Liver (tissue), 8 donors: ENCODE measurements at regions not wholly inside any gene's neighbourhood (a gene's known extent, or its start where the extent isn't known, plus 50 kb on each side); places are given as distances from the start of the nearest gene placed in this dataset.

Experiments
- DNase-seq: peaks from one replicate; pipeline ENCODE4 v3.0.0-alpha.2; 2017; ENCODE audit warnings: low spot score
- H3K27ac ChIP-seq, 2 donors: one replicate each; pipeline ENCODE4 v1.7.0; 2013; ENCODE audit warnings: inconsistent platforms in 2 of 2, low read length in 2 of 2, control low read depth in 1 of 2, low read depth in 1 of 2, mild to moderate bottlenecking in 1 of 2
- H3K27me3 ChIP-seq, 4 donors: one replicate each; pipeline versions ENCODE4 v1.6.1 to v1.7.0; 2013; ENCODE audit warnings: low read length in 3 of 4, inconsistent platforms in 1 of 4, mild to moderate bottlenecking in 1 of 4, moderate library complexity in 1 of 4; ENCODE audit not compliant: control insufficient read depth in 4 of 4, insufficient read depth in 4 of 4
- H3K36me3 ChIP-seq, 4 donors: one replicate each; pipeline versions ENCODE4 v1.6.1 to v1.7.0; 2013; ENCODE audit warnings: low read length in 3 of 4, mild to moderate bottlenecking in 3 of 4, low read depth in 1 of 4, moderate library complexity in 1 of 4; ENCODE audit not compliant: control insufficient read depth in 4 of 4, insufficient read depth in 3 of 4
- H3K4me1 ChIP-seq, 4 donors: one replicate each; pipeline versions ENCODE4 v1.6.1 to v1.7.0; 2013; ENCODE audit warnings: low read length in 3 of 4, mild to moderate bottlenecking in 3 of 4, moderate library complexity in 1 of 4; ENCODE audit not compliant: control insufficient read depth in 4 of 4, insufficient read depth in 4 of 4
- H3K4me3 ChIP-seq, 3 donors: one replicate each; pipeline versions ENCODE4 v1.6.1 to v1.7.0; 2013; ENCODE audit warnings: low read length in 3 of 3, control low read depth in 1 of 3, low read depth in 1 of 3, mild to moderate bottlenecking in 1 of 3
- H3K9ac ChIP-seq, 2 donors: one replicate each; pipeline ENCODE4 v1.7.0; 2013; ENCODE audit warnings: low read length in 2 of 2, mild to moderate bottlenecking in 2 of 2, moderate library complexity in 2 of 2, control low read depth in 1 of 2, low read depth in 1 of 2
- H3K9me3 ChIP-seq, 4 donors: one replicate each; pipeline versions ENCODE4 v1.6.1 to v1.7.0; 2013; ENCODE audit warnings: low read length in 3 of 4; ENCODE audit not compliant: control insufficient read depth in 4 of 4
- ATF3 ChIP-seq: IDR thresholded peaks from 2 replicates; pipeline ENCODE4 v1.6.1; 2016; ENCODE audit warnings: antibody characterized with exemption
- CTCF ChIP-seq: fragments of 150-350 bp; IDR thresholded peaks from 2 replicates; pipeline ENCODE4 v1.5.1; 2017; ENCODE audit warnings: improper control_type of control experiment, low read depth, low read length; ENCODE audit not compliant: missing input control
- FOXA1 ChIP-seq: IDR thresholded peaks from 2 replicates; pipeline ENCODE4 v1.6.1; 2016; ENCODE audit warnings: antibody characterized with exemption
- FOXA2 ChIP-seq: IDR thresholded peaks from 2 replicates; pipeline ENCODE4 v1.6.1; 2016; ENCODE audit warnings: antibody characterized with exemption
- GABPA ChIP-seq, 2 donors: IDR thresholded peaks in 1 of 2; conservative IDR thresholded peaks in 1 of 2; 2 replicates each; pipeline ENCODE4 v1.6.1; 2016; ENCODE audit warnings: antibody characterized with exemption in 2 of 2, mild to moderate bottlenecking in 1 of 2, moderate library complexity in 1 of 2
- HNF4A ChIP-seq, 2 donors: conservative IDR thresholded peaks; 2 replicates each; pipeline ENCODE4 v1.6.1; 2016; ENCODE audit warnings: antibody characterized with exemption in 2 of 2, mild to moderate bottlenecking in 2 of 2
- HNF4G ChIP-seq: IDR thresholded peaks from 2 replicates; pipeline ENCODE4 v1.6.1; 2016; ENCODE audit warnings: antibody characterized with exemption
- JUND ChIP-seq, 2 donors: IDR thresholded peaks; 2 replicates each; pipeline ENCODE4 v1.6.1; 2016; ENCODE audit warnings: antibody characterized with exemption in 2 of 2
- MAX ChIP-seq: IDR thresholded peaks from 2 replicates; pipeline ENCODE4 v1.6.1; 2016; ENCODE audit warnings: antibody characterized with exemption
- NR2F2 ChIP-seq: IDR thresholded peaks from 2 replicates; pipeline ENCODE4 v1.6.1; 2016; ENCODE audit warnings: antibody characterized with exemption
- RAD21 ChIP-seq, 2 donors: IDR thresholded peaks; 2 replicates each; pipeline ENCODE4 v1.6.1; 2016; ENCODE audit warnings: antibody characterized with exemption in 2 of 2, mild to moderate bottlenecking in 2 of 2
- REST ChIP-seq: IDR thresholded peaks from 2 replicates; pipeline ENCODE4 v1.6.1; 2016; ENCODE audit warnings: antibody characterized with exemption, mild to moderate bottlenecking
- RXRA ChIP-seq, 2 donors: IDR thresholded peaks; 2 replicates each; pipeline ENCODE4 v1.6.1; 2017 to 2018; ENCODE audit warnings: antibody characterized with exemption in 2 of 2, mild to moderate bottlenecking in 1 of 2
- SP1 ChIP-seq: IDR thresholded peaks from 2 replicates; pipeline ENCODE4 v1.6.1; 2018; ENCODE audit warnings: antibody characterized with exemption, mild to moderate bottlenecking
- TAF1 ChIP-seq: conservative IDR thresholded peaks from 2 replicates; pipeline ENCODE4 v1.6.1; 2016; ENCODE audit warnings: antibody characterized with exemption, mild to moderate bottlenecking
- YY1 ChIP-seq: IDR thresholded peaks from 2 replicates; pipeline ENCODE4 v1.6.1; 2016; ENCODE audit warnings: antibody characterized with exemption, mild to moderate bottlenecking
- WGBS: extraction: QIAGEN DNeasy Blood & Tissue Kit; methylation state at CpG from one replicate; pipeline ENCODE4 v1.1.7; 2013; 5-methylcytosine and 5-hydroxymethylcytosine counted together
- donor health status: healthy.
- donor health status: healthy.
- donor health status: healthy.
- donor health status: healthy.
- donor health status: healthy.

- TF ChIP-seq FOXA1 (no peak), TAF1 (no peak)
- no peak overlapping the region for H3K9ac ChIP-seq
- no peaks in the 10 kb centered on the region for H3K4me1 ChIP-seq
- H3K36me3 ChIP-seq, result peaks cover 0 to 2% (median 0%) of the 10 kb centered on the region in 4 donors
- no peak for DNase-seq
- H3K9me3 ChIP-seq, result no peaks in the 10 kb centered on the region
- no peaks in the 10 kb centered on the region for H3K27me3 ChIP-seq
- H3K27ac ChIP-seq, result no peak overlapping the region
- H3K4me3 ChIP-seq, result no peak overlapping the region
Measured at GRCh38 chr13:73793361-73793760, 340.8 kb downstream of the KLF12 start.

GRCh38 chr13:73792796-73793195, 341.4 kb downstream of the KLF12 start:
- WGBS, result 78% methylated on average over 5 of the region's 5 CpGs
- no peak overlapping the region for H3K4me3 ChIP-seq
- no peaks in the 10 kb centered on the region for H3K4me1 ChIP-seq
- H3K27me3 ChIP-seq, result no peaks in the 10 kb centered on the region
- H3K9me3 ChIP-seq, result no peaks in the 10 kb centered on the region
- H3K9ac ChIP-seq, result no peak overlapping the region
- no peak for DNase-seq
- H3K27ac ChIP-seq, result no peak overlapping the region
- TF ChIP-seq RXRA (IDR thresholded peaks at IDR 0.05), result no peak
- TF ChIP-seq HNF4G, result no peak
- TF ChIP-seq FOXA1, result no peak
- no peak for TF ChIP-seq NR2F2
- TF ChIP-seq SP1, result no peak
- no peak for TF ChIP-seq GABPA (IDR thresholded peaks at IDR 0.05 in 1 of 2, conservative IDR thresholded peaks at IDR 0.05 in 1 of 2)
- no peak for TF ChIP-seq CTCF
- peaks cover 0 to 2% (median 0%) of the 10 kb centered on the region in 4 donors for H3K36me3 ChIP-seq

- no peaks in the 10 kb centered on the region for H3K9me3 ChIP-seq
- H3K9ac ChIP-seq, result no peak overlapping the region
- no peaks in the 10 kb centered on the region for H3K27me3 ChIP-seq
- peaks cover 0 to 2% (median 0%) of the 10 kb centered on the region in 4 donors for H3K4me1 ChIP-seq
- H3K27ac ChIP-seq, result no peak overlapping the region
- H3K4me3 ChIP-seq, result no peak overlapping the region
- 84% methylated on average over 6 of the region's 6 CpGs for WGBS
- DNase-seq, result no peak
- H3K36me3 ChIP-seq, result peaks cover 0 to 2% (median 0%) of the 10 kb centered on the region in 4 donors
- no peak for TF ChIP-seq ATF3
- TF ChIP-seq RXRA (IDR thresholded peaks at IDR 0.05), result no peak
- TF ChIP-seq CTCF, result no peak
- no peak for TF ChIP-seq GABPA (IDR thresholded peaks at IDR 0.05 in 1 of 2, conservative IDR thresholded peaks at IDR 0.05 in 1 of 2)
- no peak for TF ChIP-seq JUND (IDR thresholded peaks at IDR 0.05)
- TF ChIP-seq NR2F2, result no peak
- no peak for TF ChIP-seq FOXA1
- TF ChIP-seq RAD21 (IDR thresholded peaks at IDR 0.05), result no peak
- no peak for TF ChIP-seq TAF1
- no peak for TF ChIP-seq FOXA2
- no peak for TF ChIP-seq HNF4G
- no peak for TF ChIP-seq HNF4A (conservative IDR thresholded peaks at IDR 0.05)
- no peak for TF ChIP-seq REST
- TF ChIP-seq MAX, result no peak
- TF ChIP-seq YY1, result no peak
Measured at GRCh38 chr13:73782450-73783449, 351.5 kb downstream of the KLF12 start.
